HCT116 (cell line): ENCODE measurements at regions not wholly inside any gene's neighbourhood (a gene's known extent, or its start where the extent isn't known, plus 50 kb on each side); places are given as distances from the start of the nearest gene placed in this dataset.

ENCODE experiments used
- ATAC-seq: fragments of 200-7000 bp; cut with Tn5 transposase; 2 replicates; pipeline ENCODE4 v1.9.1; 2020; ENCODE audit warnings: mild to moderate bottlenecking, moderate library complexity
- BruUV-seq: library from RNA; stranded (reverse); fragments of 400-500 nt; replicated peaks from 2 replicates; lab custom pipeline; 2021; lab: Mats Ljungman, UMichigan
- CTCF ChIA-PET: fragments of 300-600 bp; sonication (Branson Sonifier 250); formaldehyde crosslinking; loops from one replicate; lab custom pipeline; 2021; ENCODE audit warnings: antibody characterized with exemption; lab: Charles Lee
- POLR2A ChIA-PET: fragments of 300-600, 350-600 bp; sonication (Branson Sonifier 250); formaldehyde crosslinking; loops from one replicate; lab custom pipeline; 2021; ENCODE audit warnings: antibody characterized with exemption; lab: Charles Lee
- RAD21 ChIA-PET, 2 experiments: fragments of 300-600 bp; sonication (Branson Sonifier 250); formaldehyde crosslinking; loops; one replicate each; lab custom pipeline; 2023; ENCODE audit warnings: low total read pairs in 2 of 2; ENCODE audit not compliant: uncharacterized antibody in 2 of 2, unreplicated experiment in 2 of 2, low non-redundant PET in 1 of 2; lab: Charles Lee
- DNase-seq: peaks from one replicate; pipeline ENCODE4 v3.0.0-alpha.2; 2010; ENCODE audit warnings: low read depth, low spot score
- H2AFZ ChIP-seq: fragments of 200-600 bp; shearing (Covaris generic), sonication (generic); 2 replicates; pipeline ENCODE4 v1.6.1; 2017; ENCODE audit warnings: low read depth, mixed run types, mixed read lengths, antibody characterized with exemption, low read length; ENCODE audit not compliant: poor library complexity, severe bottlenecking
- H3K27ac ChIP-seq: 2 replicates; pipeline ENCODE4 v1.5.1; 2012; ENCODE audit warnings: low read depth, low read length
- H3K27me3 ChIP-seq: fragments of 200-600 bp; sonication (generic); 2 replicates; pipeline ENCODE4 v1.6.1; 2016; ENCODE audit warnings: mixed run types, low read length, mixed read lengths; ENCODE audit not compliant: insufficient read depth
- H3K36me3 ChIP-seq, 2 experiments: fragments of 200-500 bp in 1 of 2; fragments of 200-600 bp in 1 of 2; sonication (Bioruptor generic) in 1 of 2; sonication (generic) in 1 of 2; 2 replicates each; pipeline versions ENCODE4 v1.5.1 to v1.6.1; 2014 to 2016; ENCODE audit warnings: low read length in 2 of 2, inconsistent platforms in 1 of 2, mixed read lengths in 1 of 2, mixed run types in 1 of 2; ENCODE audit not compliant: insufficient read depth in 2 of 2, control insufficient read depth in 1 of 2
- H3K4me1 ChIP-seq, 2 experiments: fragments of 200-600 bp in 1 of 2; sonication (generic) in 1 of 2; 2 replicates each; pipeline versions ENCODE4 v1.5.1 to v1.6.1; 2012 to 2017; ENCODE audit warnings: low read length in 2 of 2, inconsistent platforms in 1 of 2, mild to moderate bottlenecking in 1 of 2, mixed read lengths in 1 of 2, mixed run types in 1 of 2, moderate library complexity in 1 of 2; ENCODE audit not compliant: insufficient read depth in 2 of 2, control insufficient read depth in 1 of 2
- H3K4me2 ChIP-seq: fragments of 200-600 bp; sonication (generic); 2 replicates; pipeline ENCODE4 v1.6.1; 2017; ENCODE audit warnings: mixed run types, low read length, mixed read lengths
- H3K4me3 ChIP-seq, 2 experiments: fragments of 200-600 bp in 1 of 2; sonication (generic) in 1 of 2; replicated peaks in 1 of 2; 2 replicates each; pipeline ENCODE4 v1.5.1; 2011 to 2016; ENCODE audit warnings: low read length in 2 of 2, control low read depth in 1 of 2, low read depth in 1 of 2, mild to moderate bottlenecking in 1 of 2, mixed read lengths in 1 of 2, mixed run types in 1 of 2
- H3K79me2 ChIP-seq: fragments of 200-600 bp; sonication (generic); 2 replicates; pipeline ENCODE4 v1.6.1; 2017; ENCODE audit warnings: mild to moderate bottlenecking, mixed run types, low read length, moderate library complexity, mixed read lengths; ENCODE audit not compliant: insufficient read depth
- H3K9ac ChIP-seq: fragments of 200-600 bp; sonication (generic); 2 replicates; pipeline ENCODE4 v1.6.1; 2016; ENCODE audit warnings: low read length, mixed read lengths
- H3K9me2 ChIP-seq: fragments of 200-600 bp; sonication (generic), shearing (Covaris generic); 2 replicates; pipeline ENCODE4 v1.6.1; 2017; ENCODE audit warnings: mixed run types, mild to moderate bottlenecking, moderate library complexity; ENCODE audit not compliant: insufficient read depth
- H3K9me3 ChIP-seq, 2 experiments: fragments of 200-500 bp in 1 of 2; fragments of 200-600 bp in 1 of 2; sonication (Bioruptor generic) in 1 of 2; sonication (generic) in 1 of 2; 2 replicates each; pipeline ENCODE4 v1.6.1; 2014 to 2017; ENCODE audit warnings: low read length in 2 of 2, mixed read lengths in 2 of 2, inconsistent platforms in 1 of 2, low read depth in 1 of 2, mild to moderate bottlenecking in 1 of 2, mixed run types in 1 of 2, moderate library complexity in 1 of 2; ENCODE audit not compliant: control insufficient read depth in 1 of 2, insufficient read depth in 1 of 2
- H4K20me1 ChIP-seq: fragments of 200-600 bp; sonication (generic), shearing (Covaris generic); 2 replicates; pipeline ENCODE4 v1.6.1; 2017; ENCODE audit warnings: mixed run types, mild to moderate bottlenecking, moderate library complexity; ENCODE audit not compliant: insufficient read depth
- CBX3 ChIP-seq: IDR thresholded peaks from 2 replicates; pipeline ENCODE4 v1.6.1; 2012; ENCODE audit warnings: low read depth
- POLR2A ChIP-seq: IDR thresholded peaks from 2 replicates; pipeline ENCODE4 v1.7.0; 2011; ENCODE audit warnings: borderline replicate concordance; ENCODE audit not compliant: insufficient read depth, insufficient read length; ENCODE audit errors: extremely low read depth
- RAD21 ChIP-seq: IDR thresholded peaks from 2 replicates; pipeline ENCODE4 v1.6.1; 2012; ENCODE audit warnings: low read depth, mild to moderate bottlenecking
- SIN3A ChIP-seq: IDR thresholded peaks from 2 replicates; pipeline ENCODE4 v1.6.1; 2012; ENCODE audit warnings: low read depth
- TCF7L2 ChIP-seq: IDR thresholded peaks from 2 replicates; pipeline ENCODE4 v1.7.0; 2011; ENCODE audit warnings: borderline replicate concordance, inconsistent platforms; ENCODE audit not compliant: insufficient read depth, insufficient read length; ENCODE audit errors: extremely low read depth
- YY1 ChIP-seq: IDR thresholded peaks from 2 replicates; pipeline ENCODE4 v1.6.1; 2011; ENCODE audit warnings: low read length, low read depth, moderate library complexity, mild to moderate bottlenecking; ENCODE audit not compliant: insufficient replicate concordance; ENCODE audit errors: extremely low read depth
- intact Hi-C: fragments of 100-400 bp; cut with micrococcal nuclease; formaldehyde crosslinking; loops from 2 replicates; pipeline ENCODE4 v1.10.0; 2022
- TF ChIP-seq, protein P1 (sequence below): IDR thresholded peaks from 2 replicates; pipeline ENCODE4 v1.6.1; 2011; ENCODE audit warnings: mild to moderate bottlenecking, low read length, moderate library complexity; ENCODE audit not compliant: insufficient replicate concordance; ENCODE audit errors: extremely low read depth
- TF ChIP-seq, protein P2 (sequence below): IDR thresholded peaks from 2 replicates; pipeline ENCODE4 v1.6.1; 2012

DNA sequence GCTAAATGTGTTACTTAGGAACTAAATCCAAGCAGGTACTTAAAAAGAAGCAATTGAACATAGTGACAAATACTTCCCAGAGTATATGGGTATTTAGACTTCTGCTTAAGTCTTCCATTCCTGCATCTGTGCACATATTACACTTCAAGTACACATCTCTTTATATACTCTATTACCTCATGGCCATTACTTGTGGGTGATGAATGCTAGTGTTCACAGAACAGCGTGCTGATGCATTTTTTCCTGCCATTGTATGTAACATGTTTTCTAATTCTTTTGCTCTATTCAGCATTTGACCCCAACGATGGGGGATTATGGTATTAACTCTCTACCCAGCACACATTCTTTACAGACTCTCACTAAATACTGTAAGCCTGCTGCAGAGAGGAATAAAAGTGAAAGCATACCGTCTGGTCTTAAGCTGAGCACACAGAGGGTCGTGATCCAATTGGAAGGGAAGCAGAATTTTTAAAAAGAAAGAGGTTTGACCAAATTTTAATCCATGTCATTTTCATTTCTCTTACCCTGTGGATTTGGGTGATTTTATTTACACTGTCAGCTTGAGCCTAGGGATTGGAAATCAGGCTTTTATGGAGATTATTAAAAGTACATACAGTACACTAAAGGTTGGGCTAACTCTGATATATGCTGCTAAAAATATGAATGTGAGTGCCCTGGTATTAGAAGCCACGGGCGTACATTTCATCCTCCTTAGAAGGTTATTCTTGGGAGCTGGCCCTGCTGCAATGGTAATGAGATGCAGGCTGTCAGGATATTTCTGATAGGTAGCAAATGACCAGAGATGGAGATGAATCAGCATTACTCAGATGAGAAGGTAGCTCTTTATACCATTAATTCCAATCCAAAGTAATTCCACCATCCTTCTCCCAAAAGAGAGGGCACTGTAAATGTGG lies 95.5 kb upstream of the PROX1 start:
- no peak for ATAC-seq
- H3K36me3 ChIP-seq = no peaks in the 10 kb centered on the region
- H3K9ac ChIP-seq = no peak overlapping the region
- ChIA-PET POLR2A (no interaction called here), RAD21 (no interaction called here), CTCF (no interaction called here)
- DNase-seq = no peak
- H4K20me1 ChIP-seq = no peaks in the 10 kb centered on the region
- H3K4me3 ChIP-seq = no peak overlapping the region
- TF ChIP-seq RAD21 (no peak), TCF7L2 (no peak), POLR2A (no peak), YY1 (no peak), CBX3 (no peak), SIN3A (no peak)
- TF ChIP-seq, protein P1, sequence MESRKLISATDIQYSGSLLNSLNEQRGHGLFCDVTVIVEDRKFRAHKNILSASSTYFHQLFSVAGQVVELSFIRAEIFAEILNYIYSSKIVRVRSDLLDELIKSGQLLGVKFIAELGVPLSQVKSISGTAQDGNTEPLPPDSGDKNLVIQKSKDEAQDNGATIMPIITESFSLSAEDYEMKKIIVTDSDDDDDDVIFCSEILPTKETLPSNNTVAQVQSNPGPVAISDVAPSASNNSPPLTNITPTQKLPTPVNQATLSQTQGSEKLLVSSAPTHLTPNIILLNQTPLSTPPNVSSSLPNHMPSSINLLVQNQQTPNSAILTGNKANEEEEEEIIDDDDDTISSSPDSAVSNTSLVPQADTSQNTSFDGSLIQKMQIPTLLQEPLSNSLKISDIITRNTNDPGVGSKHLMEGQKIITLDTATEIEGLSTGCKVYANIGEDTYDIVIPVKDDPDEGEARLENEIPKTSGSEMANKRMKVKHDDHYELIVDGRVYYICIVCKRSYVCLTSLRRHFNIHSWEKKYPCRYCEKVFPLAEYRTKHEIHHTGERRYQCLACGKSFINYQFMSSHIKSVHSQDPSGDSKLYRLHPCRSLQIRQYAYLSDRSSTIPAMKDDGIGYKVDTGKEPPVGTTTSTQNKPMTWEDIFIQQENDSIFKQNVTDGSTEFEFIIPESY = no peak
- TF ChIP-seq, protein P2, sequence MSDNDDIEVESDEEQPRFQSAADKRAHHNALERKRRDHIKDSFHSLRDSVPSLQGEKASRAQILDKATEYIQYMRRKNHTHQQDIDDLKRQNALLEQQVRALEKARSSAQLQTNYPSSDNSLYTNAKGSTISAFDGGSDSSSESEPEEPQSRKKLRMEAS = no peak
- H3K27ac ChIP-seq = no peak overlapping the region
- BruUV-seq = no TSS peak
- no peaks in the 10 kb centered on the region for H3K79me2 ChIP-seq
- H3K9me3 ChIP-seq = no peaks in the 10 kb centered on the region
- H3K27me3 ChIP-seq = peaks cover 16% of the 10 kb centered on the region
- H3K9me2 ChIP-seq = no peaks in the 10 kb centered on the region
- intact Hi-C loops = no loop called here
- no peak overlapping the region for H3K4me2 ChIP-seq
- H2AFZ ChIP-seq = no peak overlapping the region
- no peaks in the 10 kb centered on the region for H3K4me1 ChIP-seq
